GM18909 (cell line): ENCODE measurements at regions not wholly inside any gene's neighbourhood (a gene's known extent, or its start where the extent isn't known, plus 50 kb on each side); places are given as distances from the start of the nearest gene placed in this dataset.
"Not testable (repeated sequence)": the region's sequence is repeated elsewhere in the genome, so short reads cannot be mapped to it uniquely, and the experiment has no call there.

ENCODE experiments used
- ATAC-seq: cut with Tn5 transposase; IDR thresholded peaks from one replicate; pipeline ENCODE4 v1.9.1; 2021; ENCODE audit warnings: mild to moderate bottlenecking; ENCODE audit not compliant: unreplicated experiment, poor library complexity

- no peak for ATAC-seq
Measured at GRCh38 chr1:96588416-96588995, 133.1 kb upstream of the PTBP2 start.

GRCh38 chr1:96595530-96595929 is 126.1 kb upstream of the PTBP2 start:
- ATAC-seq: not testable (repeated sequence)

GRCh38 chr1:96596226-96596922 is 125.2 kb upstream of the PTBP2 start:
- peak; percentile 69 for ATAC-seq

- ATAC-seq: no peak
Measured at GRCh38 chr1:96597218-96597617, 124.4 kb upstream of the PTBP2 start.

- no peak for ATAC-seq
Measured at GRCh38 chr1:96598416-96599168, 123.0 kb upstream of the PTBP2 start.

- not testable (repeated sequence) for ATAC-seq
Measured at GRCh38 chr1:96604620-96605019, 117.0 kb upstream of the PTBP2 start.

- ATAC-seq: not testable (repeated sequence)
Measured at GRCh38 chr1:96617375-96617774, 104.2 kb upstream of the PTBP2 start.

GRCh38 chr1:96632045-96632664 is 89.4 kb upstream of the PTBP2 start:
- ATAC-seq: no peak

GRCh38 chr1:96633695-96634094 is 87.9 kb upstream of the PTBP2 start:
- no peak for ATAC-seq

GRCh38 chr1:96634883-96635282 is 86.7 kb upstream of the PTBP2 start:
- no peak for ATAC-seq

- ATAC-seq: no peak
Measured at GRCh38 chr1:96641282-96641681, 80.3 kb upstream of the PTBP2 start.

GRCh38 chr1:96643519-96643918 is 78.1 kb upstream of the PTBP2 start:
- ATAC-seq: no peak

GRCh38 chr1:96649301-96649700 is 72.3 kb upstream of the PTBP2 start:
- peak; percentile 63 for ATAC-seq

GRCh38 chr1:96651517-96651916 is 70.1 kb upstream of the PTBP2 start:
- ATAC-seq: no peak

- no peak for ATAC-seq
Measured at GRCh38 chr1:96660051-96660450, 61.5 kb upstream of the PTBP2 start.

GRCh38 chr1:96660503-96660902 is 61.1 kb upstream of the PTBP2 start:
- no peak for ATAC-seq
